A673 (cell line): ENCODE measurements at regions not wholly inside any gene's neighbourhood (a gene's known extent, or its start where the extent isn't known, plus 50 kb on each side); places are given as distances from the start of the nearest gene placed in this dataset.

Experiments used
- CTCF ChIP-seq: fragments of 300-800, 200-600 bp; sonication (generic); conservative IDR thresholded peaks from 2 replicates; pipeline ENCODE4 v1.5.1; 2017; ENCODE audit warnings: low read depth, mild to moderate bottlenecking, antibody characterized with exemption, low read length, moderate library complexity, mixed read lengths
- EZH2 ChIP-seq: fragments of 200-600 bp; sonication (generic); IDR thresholded peaks from 2 replicates; pipeline ENCODE4 v1.6.1; 2017; ENCODE audit warnings: borderline replicate concordance, low read depth, mild to moderate bottlenecking, mixed read lengths, antibody characterized with exemption, low read length; ENCODE audit not compliant: poor library complexity, severe bottlenecking

GRCh38 chr19:31944326-31944725, 401.1 kb upstream of the ZNF507 start:
- TF ChIP-seq CTCF, result no peak
- no peak for TF ChIP-seq EZH2
